IMR-90 (cell line): ENCODE measurements at regions not wholly inside any gene's neighbourhood (a gene's known extent, or its start where the extent isn't known, plus 50 kb on each side); places are given as distances from the start of the nearest gene placed in this dataset.

ENCODE experiments used
- ATAC-seq: fragments of 200-7000 bp; cut with Tn5 transposase; 2 replicates; pipeline ENCODE4 v1.9.1; 2020; ENCODE audit warnings: low read depth, mild to moderate bottlenecking, moderate library complexity
- BruUV-seq: library from RNA; stranded (reverse); fragments of 400-500 nt; replicated peaks from 2 replicates; lab custom pipeline; 2021; lab: Mats Ljungman, UMichigan
- CTCF ChIA-PET: fragments of 300-600 bp; formaldehyde crosslinking; extraction: SDS; loops from one replicate; lab custom pipeline; 2021; ENCODE audit warnings: antibody characterized with exemption; lab: Yijun Ruan, JAX
- POLR2A ChIA-PET: fragments of 300-600 bp; sonication (Branson Sonifier 250); formaldehyde crosslinking; loops from one replicate; lab custom pipeline; 2022; ENCODE audit warnings: antibody characterized with exemption; ENCODE audit not compliant: unreplicated experiment; lab: Charles Lee
- DNase-seq: peaks from one replicate; pipeline ENCODE4 v3.0.0; 2013
- H2AFZ ChIP-seq: replicated peaks from 2 replicates; pipeline ENCODE3; 2013; ENCODE audit warnings: low read length, mild to moderate bottlenecking; ENCODE audit not compliant: poor library complexity
- H2AK5ac ChIP-seq: 2 replicates; pipeline ENCODE4 v1.6.1; 2013; ENCODE audit warnings: low read depth, low read length, inconsistent platforms
- H2AK9ac ChIP-seq: replicated peaks from 2 replicates; pipeline ENCODE3; 2013; ENCODE audit warnings: mild to moderate bottlenecking, low read depth, low read length, moderate library complexity; ENCODE audit not compliant: poor library complexity
- H2BK120ac ChIP-seq: 2 replicates; pipeline ENCODE4 v1.6.1; 2013; ENCODE audit warnings: low read depth, low read length, inconsistent platforms
- H2BK15ac ChIP-seq: 3 replicates; pipeline ENCODE4 v1.6.1; 2013; ENCODE audit warnings: low read depth, low read length, inconsistent platforms
- H2BK20ac ChIP-seq: 2 replicates; pipeline ENCODE4 v1.6.1; 2013; ENCODE audit warnings: low read depth, mild to moderate bottlenecking, inconsistent platforms, low read length, moderate library complexity
- H2BK5ac ChIP-seq: 2 replicates; pipeline ENCODE4 v1.6.1; 2013; ENCODE audit warnings: mild to moderate bottlenecking, low read depth, low read length, inconsistent platforms; ENCODE audit not compliant: poor library complexity, severe bottlenecking
- H3K14ac ChIP-seq: replicated peaks from 2 replicates; pipeline ENCODE4 v1.6.1; 2013; ENCODE audit warnings: low read depth, low read length, inconsistent platforms
- H3K18ac ChIP-seq: 2 replicates; pipeline ENCODE4 v1.6.1; 2013; ENCODE audit warnings: low read depth, low read length, control low read depth
- H3K23ac ChIP-seq: 2 replicates; pipeline ENCODE4 v1.6.1; 2013; ENCODE audit warnings: low read depth, low read length, inconsistent platforms
- H3K27ac ChIP-seq: 2 replicates; pipeline ENCODE4 v1.5.1; 2013; ENCODE audit warnings: mild to moderate bottlenecking, control low read depth, low read length; ENCODE audit not compliant: insufficient read depth
- H3K27me3 ChIP-seq: 2 replicates; pipeline ENCODE4 v1.6.1; 2013; ENCODE audit warnings: low read length; ENCODE audit not compliant: control insufficient read depth, insufficient read depth
- H3K36me3 ChIP-seq: 2 replicates; pipeline ENCODE4 v1.6.1; 2013; ENCODE audit warnings: low read length, mixed read lengths; ENCODE audit not compliant: control insufficient read depth, insufficient read depth
- H3K4ac ChIP-seq: 2 replicates; pipeline ENCODE4 v1.6.1; 2013; ENCODE audit warnings: low read depth, low read length, inconsistent platforms
- H3K4me1 ChIP-seq: 2 replicates; pipeline ENCODE4 v1.6.1; 2013; ENCODE audit warnings: low read length, mixed read lengths; ENCODE audit not compliant: control insufficient read depth, insufficient read depth
- H3K4me2 ChIP-seq: 2 replicates; pipeline ENCODE4 v1.6.1; 2013; ENCODE audit warnings: low read depth, mild to moderate bottlenecking, control low read depth, low read length, moderate library complexity
- H3K4me3 ChIP-seq: 2 replicates; pipeline ENCODE4 v1.5.1; 2013; ENCODE audit warnings: low read depth, mild to moderate bottlenecking, control low read depth, low read length, moderate library complexity; ENCODE audit not compliant: insufficient read depth
- H3K56ac ChIP-seq: 2 replicates; pipeline ENCODE4 v1.6.1; 2013; ENCODE audit warnings: low read length, inconsistent platforms; ENCODE audit not compliant: insufficient read depth; ENCODE audit errors: extremely low read depth
- H3K79me1 ChIP-seq, 2 experiments: 2 replicates each; pipeline ENCODE4 v1.6.1; 2013; ENCODE audit warnings: low read length in 2 of 2, inconsistent platforms in 1 of 2, low read depth in 1 of 2
- H3K9ac ChIP-seq: 2 replicates; pipeline ENCODE4 v1.6.1; 2013; ENCODE audit warnings: low read depth, low read length, control low read depth
- H3K9me1 ChIP-seq: 2 replicates; pipeline ENCODE4 v1.6.1; 2013; ENCODE audit warnings: low read length, inconsistent platforms; ENCODE audit not compliant: insufficient read depth
- H3K9me3 ChIP-seq: 2 replicates; pipeline ENCODE4 v1.6.1; 2013; ENCODE audit warnings: low read length; ENCODE audit not compliant: control insufficient read depth, insufficient read depth
- H4K20me1 ChIP-seq: 2 replicates; pipeline ENCODE4 v1.6.1; 2013; ENCODE audit warnings: low read length, inconsistent platforms; ENCODE audit not compliant: insufficient read depth
- H4K5ac ChIP-seq: 2 replicates; pipeline ENCODE4 v1.6.1; 2013; ENCODE audit warnings: mild to moderate bottlenecking, low read depth, low read length, control low read depth
- H4K8ac ChIP-seq, 2 experiments: 2 replicates each; pipeline ENCODE4 v1.6.1; 2013; ENCODE audit warnings: low read depth in 2 of 2, low read length in 2 of 2, control low read depth in 1 of 2, inconsistent platforms in 1 of 2
- H4K91ac ChIP-seq: 2 replicates; pipeline ENCODE4 v1.6.1; 2013; ENCODE audit warnings: low read depth, low read length, inconsistent platforms; ENCODE audit not compliant: insufficient read depth
- CHD1 ChIP-seq: IDR thresholded peaks from 2 replicates; pipeline ENCODE4 v1.6.1; 2012; ENCODE audit warnings: low read depth, low read length, improper control_type of control experiment
- CTCF ChIP-seq: conservative IDR thresholded peaks from 2 replicates; pipeline ENCODE4 v1.5.1; 2012; ENCODE audit warnings: mild to moderate bottlenecking, low read depth, low read length, improper control_type of control experiment
- ELK1 ChIP-seq: fragments of 150-350 bp; IDR thresholded peaks from 2 replicates; pipeline ENCODE4 v1.6.1; 2016; ENCODE audit warnings: low read depth, mild to moderate bottlenecking, low read length, moderate library complexity, borderline replicate concordance
- FOS ChIP-seq: fragments of 150-350 bp; IDR thresholded peaks from 2 replicates; pipeline ENCODE4 v1.6.1; 2016; ENCODE audit warnings: low read depth, low read length
- MAZ ChIP-seq: IDR thresholded peaks from 2 replicates; pipeline ENCODE4 v1.6.1; 2012; ENCODE audit warnings: low read depth, mild to moderate bottlenecking, low read length, improper control_type of control experiment, moderate library complexity, borderline replicate concordance
- MXI1 ChIP-seq: IDR thresholded peaks from 2 replicates; pipeline ENCODE4 v1.6.1; 2012; ENCODE audit warnings: low read depth, mild to moderate bottlenecking, low read length, moderate library complexity, borderline replicate concordance
- NFE2L2 ChIP-seq: fragments of 150-350 bp; IDR thresholded peaks from 2 replicates; pipeline ENCODE4 v1.6.1; 2016; ENCODE audit warnings: low read depth, mild to moderate bottlenecking, low read length
- POLR2A ChIP-seq: IDR thresholded peaks from 2 replicates; pipeline ENCODE4 v1.6.1; 2012; ENCODE audit warnings: mild to moderate bottlenecking, low read depth, low read length
- RAD21 ChIP-seq: IDR thresholded peaks from 2 replicates; pipeline ENCODE4 v1.6.1; 2012; ENCODE audit warnings: low read length, improper control_type of control experiment
- RCOR1 ChIP-seq: IDR thresholded peaks from 2 replicates; pipeline ENCODE4 v1.6.1; 2012; ENCODE audit warnings: mild to moderate bottlenecking, low read length, improper control_type of control experiment; ENCODE audit not compliant: insufficient replicate concordance
- WGBS, 2 experiments: methylation state at CpG; one replicate each; pipeline versions ENCODE4 v1.1.5 to v1.1.7; 2013; ENCODE audit warnings: missing lambda C conversion rate in 2 of 2; ENCODE audit not compliant: insufficient read length in 1 of 2; ENCODE audit errors: extremely low coverage in 2 of 2; 5-methylcytosine and 5-hydroxymethylcytosine counted together
- dilution Hi-C: fragments of 300-500 bp; cut with HindIII; formaldehyde crosslinking; loops from one replicate; pipeline ENCODE4 v1.14.3; 2018; ENCODE audit warnings: low sequenced_read_pairs; ENCODE audit not compliant: unreplicated experiment
- in situ Hi-C: fragments of 300-500 bp; cut with MboI; formaldehyde crosslinking; loops from 3 replicates; pipeline ENCODE4 v1.14.3; 2019; ENCODE audit warnings: low sequenced_read_pairs, inconsistent platforms, mixed read lengths
- intact Hi-C: fragments of 100-400 bp; cut with micrococcal nuclease; formaldehyde crosslinking; loops from 2 replicates; pipeline ENCODE4 v1.10.0; 2022

- H4K8ac ChIP-seq, result no peak overlapping the region
- no peak overlapping the region for H4K91ac ChIP-seq
- no peaks in the 10 kb centered on the region for H3K27me3 ChIP-seq
- dilution Hi-C loops (no loop called here), intact Hi-C loops (no loop called here), in situ Hi-C loops (no loop called here)
- H3K56ac ChIP-seq, result no peak overlapping the region
- H3K4me1 ChIP-seq, result no peaks in the 10 kb centered on the region
- POLR2A ChIA-PET, result no interaction called here
- H4K20me1 ChIP-seq, result no peaks in the 10 kb centered on the region
- no peaks in the 10 kb centered on the region for H3K9me1 ChIP-seq
- no CpG with 5 or more reads among the region's 1 CpG for WGBS, 2 experiments
- peaks cover 14% of the 10 kb centered on the region for H3K9me3 ChIP-seq
- no peak overlapping the region for H3K4ac ChIP-seq
- no peak overlapping the region for H3K9ac ChIP-seq
- TF ChIP-seq MXI1, result no peak
- no peak for TF ChIP-seq MAZ
- no peak for TF ChIP-seq RCOR1
- no peak for TF ChIP-seq RAD21
- no peak for TF ChIP-seq FOS
- TF ChIP-seq NFE2L2, result no peak
- TF ChIP-seq ELK1, result no peak
- no peak for TF ChIP-seq CHD1
- no peak for TF ChIP-seq POLR2A
- no peak for TF ChIP-seq CTCF
- no peaks in the 10 kb centered on the region for H3K79me1 ChIP-seq
- no peak overlapping the region for H2BK5ac ChIP-seq
- no peak overlapping the region for H2BK120ac ChIP-seq
- CTCF ChIA-PET, result no interaction called here
- no peak overlapping the region for H3K23ac ChIP-seq
- no peak overlapping the region for H2AK9ac ChIP-seq
- no peak overlapping the region for H3K4me2 ChIP-seq
- no peak overlapping the region for H3K14ac ChIP-seq
- H2AFZ ChIP-seq, result no peak overlapping the region
- H3K4me3 ChIP-seq, result no peak overlapping the region
- no peak overlapping the region for H2BK20ac ChIP-seq
- no peak overlapping the region for H2AK5ac ChIP-seq
- H3K18ac ChIP-seq, result no peak overlapping the region
- H2BK15ac ChIP-seq, result no peak overlapping the region
- no peak overlapping the region for H3K27ac ChIP-seq
- no peak for ATAC-seq
- no peaks in the 10 kb centered on the region for H3K36me3 ChIP-seq
- no TSS peak for BruUV-seq
- H4K5ac ChIP-seq, result no peak overlapping the region
- DNase-seq, result no peak
These were observed 665.0 kb downstream of the PDCD6IP start for GRCh38 chr3:34463414-34463813.
